SK-N-SH treated with all-trans-retinoic acid at 6 μM for 48 hours (cell line): ENCODE measurements at regions not wholly inside any gene's neighbourhood (a gene's known extent, or its start where the extent isn't known, plus 50 kb on each side); places are given as distances from the start of the nearest gene placed in this dataset.

Experiments used
- ATAC-seq: fragments of 200-7000 bp; cut with Tn5 transposase; 3 replicates; pipeline ENCODE4 v1.9.1; 2020; ENCODE audit warnings: mild to moderate bottlenecking, moderate library complexity
- ARNTL ChIP-seq: fragments of 450-650 bp; formaldehyde crosslinking; IDR thresholded peaks from 2 replicates; pipeline ENCODE4 v1.5.0; 2020; ENCODE audit warnings: low read depth, mild to moderate bottlenecking, moderate library complexity, borderline replicate concordance
- BACH2 ChIP-seq: fragments of 250-450 bp; sonication (Bioruptor Pico); IDR thresholded peaks from 2 replicates; pipeline ENCODE4 v1.9.0; 2021; ENCODE audit warnings: mild to moderate bottlenecking, borderline replicate concordance
- CREB5 ChIP-seq: fragments of 250-450 bp; sonication (Bioruptor Pico); IDR thresholded peaks from 2 replicates; pipeline ENCODE4 v1.5.1; 2020; ENCODE audit warnings: low read depth, mild to moderate bottlenecking, moderate library complexity
- CSDC2 ChIP-seq: fragments of 250-450 bp; sonication (Bioruptor Pico); IDR thresholded peaks from 2 replicates; pipeline ENCODE4 v1.5.0; 2020; ENCODE audit warnings: mild to moderate bottlenecking, moderate library complexity
- CSRNP3 ChIP-seq: fragments of 250-450 bp; sonication (Bioruptor Pico); IDR thresholded peaks from 2 replicates; pipeline ENCODE4 v1.5.1; 2021; ENCODE audit warnings: mild to moderate bottlenecking, moderate library complexity
- GLIS3 ChIP-seq: fragments of 250-450 bp; sonication (Bioruptor Pico); IDR thresholded peaks from 2 replicates; pipeline ENCODE4 v1.5.0; 2020; ENCODE audit warnings: mild to moderate bottlenecking, moderate library complexity
- ISL1 ChIP-seq: fragments of 250-450 bp; sonication (Bioruptor Pico); IDR thresholded peaks from 2 replicates; pipeline ENCODE4 v2.1.2; 2022; ENCODE audit warnings: mild to moderate bottlenecking, moderate library complexity
- OSR1 ChIP-seq: fragments of 250-450 bp; sonication (Bioruptor Pico); IDR thresholded peaks from 2 replicates; pipeline ENCODE4 v1.8.0; 2022; ENCODE audit warnings: moderate library complexity, mild to moderate bottlenecking, inconsistent platforms
- PATZ1 ChIP-seq: fragments of 250-450 bp; sonication (Bioruptor Pico); IDR thresholded peaks from 2 replicates; pipeline ENCODE4 v1.8.0; 2020; ENCODE audit warnings: mild to moderate bottlenecking, moderate library complexity, borderline replicate concordance
- PPARA ChIP-seq: fragments of 250-450 bp; sonication (Bioruptor Pico); IDR thresholded peaks from 2 replicates; pipeline ENCODE4 v1.5.0; 2020; ENCODE audit warnings: mild to moderate bottlenecking, borderline replicate concordance
- RARB ChIP-seq: fragments of 250-450 bp; sonication (Bioruptor Pico); IDR thresholded peaks from 2 replicates; pipeline ENCODE4 v1.8.0; 2021; ENCODE audit warnings: mild to moderate bottlenecking, moderate library complexity
- SNAI2 ChIP-seq: fragments of 250-450 bp; sonication (Bioruptor Pico); IDR thresholded peaks from 2 replicates; pipeline ENCODE4 v1.5.0; 2020; ENCODE audit warnings: mild to moderate bottlenecking, moderate library complexity
- TCF4 ChIP-seq: fragments of 250-450 bp; sonication (Bioruptor Pico); IDR thresholded peaks from 2 replicates; pipeline ENCODE4 v1.8.0; 2021; ENCODE audit warnings: mild to moderate bottlenecking, moderate library complexity, borderline replicate concordance
- TOX ChIP-seq: fragments of 250-450 bp; sonication (Bioruptor Pico); IDR thresholded peaks from 2 replicates; pipeline ENCODE4 v1.8.0; 2021; ENCODE audit warnings: mild to moderate bottlenecking, moderate library complexity, borderline replicate concordance
- ZC3H10 ChIP-seq: fragments of 250-450 bp; sonication (Bioruptor Pico); IDR thresholded peaks from 2 replicates; pipeline ENCODE4 v1.5.1; 2021; ENCODE audit warnings: mild to moderate bottlenecking, moderate library complexity
- ZFP3 ChIP-seq: fragments of 250-450 bp; sonication (Bioruptor Pico); IDR thresholded peaks from 2 replicates; pipeline ENCODE4 v1.5.0; 2020; ENCODE audit warnings: mild to moderate bottlenecking, moderate library complexity
- ZFP30 ChIP-seq: fragments of 450-650 bp; formaldehyde crosslinking; IDR thresholded peaks from 2 replicates; pipeline ENCODE4 v1.5.0; 2022; ENCODE audit warnings: mild to moderate bottlenecking, moderate library complexity
- ZNF565 ChIP-seq: fragments of 450-650 bp; formaldehyde crosslinking; conservative IDR thresholded peaks from 2 replicates; pipeline ENCODE4 v1.5.0; 2020; ENCODE audit warnings: low read depth, mild to moderate bottlenecking, moderate library complexity
- ZNF70 ChIP-seq: fragments of 450-650 bp; formaldehyde crosslinking; IDR thresholded peaks from 2 replicates; pipeline ENCODE4 v1.5.0; 2020; ENCODE audit warnings: mild to moderate bottlenecking, moderate library complexity
- ZNF8 ChIP-seq: fragments of 450-650 bp; formaldehyde crosslinking; IDR thresholded peaks from 2 replicates; pipeline ENCODE4 v1.5.0; 2020; ENCODE audit warnings: mild to moderate bottlenecking, moderate library complexity
- TF ChIP-seq, protein P1 (sequence below): fragments of 250-450 bp; sonication (Bioruptor Pico); IDR thresholded peaks from 2 replicates; pipeline ENCODE4 v1.5.0; 2020; ENCODE audit warnings: mild to moderate bottlenecking, moderate library complexity
- TF ChIP-seq, protein P2 (sequence below): fragments of 250-450 bp; sonication (Bioruptor Pico); IDR thresholded peaks from 2 replicates; pipeline ENCODE4 v1.8.0; 2021; ENCODE audit warnings: low read depth, mild to moderate bottlenecking, moderate library complexity, borderline replicate concordance

DNA sequence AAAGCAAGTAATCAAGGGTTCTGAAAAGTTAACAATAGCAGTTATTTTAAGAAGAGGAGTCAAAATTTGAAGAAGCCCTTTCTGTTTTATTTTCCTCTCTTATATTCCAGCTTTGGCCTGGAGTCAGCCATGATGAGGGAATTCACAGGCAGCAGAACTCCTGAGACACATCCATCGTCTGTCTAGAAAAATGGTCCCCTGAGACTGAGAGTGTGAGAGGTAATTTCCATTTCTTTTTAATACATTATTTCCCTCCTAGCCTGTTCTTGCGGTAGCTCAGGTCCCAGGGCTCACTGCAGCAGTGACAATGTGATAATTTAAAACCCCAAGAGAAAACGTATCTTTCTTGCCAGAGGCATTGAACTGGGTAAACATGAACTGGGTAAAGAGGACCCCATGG is 296.0 kb downstream of the SMOC2 start:
- ATAC-seq = no peak
- TF ChIP-seq PPARA = no peak
- no peak for TF ChIP-seq ARNTL
- TF ChIP-seq, protein P1, sequence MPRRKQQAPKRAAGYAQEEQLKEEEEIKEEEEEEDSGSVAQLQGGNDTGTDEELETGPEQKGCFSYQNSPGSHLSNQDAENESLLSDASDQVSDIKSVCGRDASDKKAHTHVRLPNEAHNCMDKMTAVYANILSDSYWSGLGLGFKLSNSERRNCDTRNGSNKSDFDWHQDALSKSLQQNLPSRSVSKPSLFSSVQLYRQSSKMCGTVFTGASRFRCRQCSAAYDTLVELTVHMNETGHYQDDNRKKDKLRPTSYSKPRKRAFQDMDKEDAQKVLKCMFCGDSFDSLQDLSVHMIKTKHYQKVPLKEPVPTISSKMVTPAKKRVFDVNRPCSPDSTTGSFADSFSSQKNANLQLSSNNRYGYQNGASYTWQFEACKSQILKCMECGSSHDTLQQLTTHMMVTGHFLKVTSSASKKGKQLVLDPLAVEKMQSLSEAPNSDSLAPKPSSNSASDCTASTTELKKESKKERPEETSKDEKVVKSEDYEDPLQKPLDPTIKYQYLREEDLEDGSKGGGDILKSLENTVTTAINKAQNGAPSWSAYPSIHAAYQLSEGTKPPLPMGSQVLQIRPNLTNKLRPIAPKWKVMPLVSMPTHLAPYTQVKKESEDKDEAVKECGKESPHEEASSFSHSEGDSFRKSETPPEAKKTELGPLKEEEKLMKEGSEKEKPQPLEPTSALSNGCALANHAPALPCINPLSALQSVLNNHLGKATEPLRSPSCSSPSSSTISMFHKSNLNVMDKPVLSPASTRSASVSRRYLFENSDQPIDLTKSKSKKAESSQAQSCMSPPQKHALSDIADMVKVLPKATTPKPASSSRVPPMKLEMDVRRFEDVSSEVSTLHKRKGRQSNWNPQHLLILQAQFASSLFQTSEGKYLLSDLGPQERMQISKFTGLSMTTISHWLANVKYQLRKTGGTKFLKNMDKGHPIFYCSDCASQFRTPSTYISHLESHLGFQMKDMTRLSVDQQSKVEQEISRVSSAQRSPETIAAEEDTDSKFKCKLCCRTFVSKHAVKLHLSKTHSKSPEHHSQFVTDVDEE (CRISPR knock-in tag) = no peak
- TF ChIP-seq ZNF8 (CRISPR knock-in tag) = no peak
- no peak for TF ChIP-seq TOX (CRISPR knock-in tag)
- TF ChIP-seq CSRNP3 = no peak
- TF ChIP-seq ZFP30 (CRISPR knock-in tag) = no peak
- no peak for TF ChIP-seq TCF4

DNA sequence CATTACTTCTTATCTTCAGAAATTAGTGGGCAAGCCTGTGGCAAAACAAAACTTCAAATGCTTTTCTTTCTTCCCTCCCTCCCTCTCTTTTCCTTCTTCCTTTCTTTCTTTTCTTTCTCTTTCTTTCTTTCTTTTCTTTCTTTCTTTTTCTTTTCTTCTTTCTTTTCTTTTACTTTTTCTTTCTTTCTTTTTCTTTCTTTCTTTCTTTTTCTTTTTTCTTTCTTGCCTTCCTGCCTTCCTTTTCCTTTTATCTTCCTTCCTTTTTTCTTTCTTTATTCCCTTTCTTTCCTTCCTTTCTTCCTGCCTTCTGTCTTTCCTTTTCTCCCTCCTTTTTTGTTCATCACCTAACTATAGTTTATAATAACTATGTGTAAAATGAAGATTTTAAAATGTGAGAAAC is 295.1 kb downstream of the SMOC2 start:
- no peak for ATAC-seq
- TF ChIP-seq ISL1 (CRISPR knock-in tag) = no peak
- TF ChIP-seq CSDC2 (CRISPR knock-in tag) = no peak
- no peak for TF ChIP-seq ZC3H10 (CRISPR knock-in tag)
- TF ChIP-seq, protein P2, sequence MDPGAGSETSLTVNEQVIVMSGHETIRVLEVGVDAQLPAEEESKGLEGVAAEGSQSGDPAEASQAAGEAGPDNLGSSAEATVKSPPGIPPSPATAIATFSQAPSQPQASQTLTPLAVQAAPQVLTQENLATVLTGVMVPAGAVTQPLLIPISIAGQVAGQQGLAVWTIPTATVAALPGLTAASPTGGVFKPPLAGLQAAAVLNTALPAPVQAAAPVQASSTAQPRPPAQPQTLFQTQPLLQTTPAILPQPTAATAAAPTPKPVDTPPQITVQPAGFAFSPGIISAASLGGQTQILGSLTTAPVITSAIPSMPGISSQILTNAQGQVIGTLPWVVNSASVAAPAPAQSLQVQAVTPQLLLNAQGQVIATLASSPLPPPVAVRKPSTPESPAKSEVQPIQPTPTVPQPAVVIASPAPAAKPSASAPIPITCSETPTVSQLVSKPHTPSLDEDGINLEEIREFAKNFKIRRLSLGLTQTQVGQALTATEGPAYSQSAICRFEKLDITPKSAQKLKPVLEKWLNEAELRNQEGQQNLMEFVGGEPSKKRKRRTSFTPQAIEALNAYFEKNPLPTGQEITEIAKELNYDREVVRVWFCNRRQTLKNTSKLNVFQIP = no peak
- TF ChIP-seq OSR1 = no peak

GRCh38 chr6:168735268-168735949 is 294.4 kb downstream of the SMOC2 start:
- ATAC-seq = no peak
- TF ChIP-seq CREB5 (CRISPR knock-in tag) = no peak
- TF ChIP-seq ZNF565 (CRISPR knock-in tag) = no peak
- no peak for TF ChIP-seq SNAI2 (CRISPR knock-in tag)
- TF ChIP-seq PPARA = no peak
- no peak for TF ChIP-seq BACH2 (CRISPR knock-in tag)
- no peak for TF ChIP-seq PATZ1 (CRISPR knock-in tag)
- TF ChIP-seq ZFP3 = no peak
- no peak for TF ChIP-seq ZC3H10 (CRISPR knock-in tag)
- no peak for TF ChIP-seq GLIS3 (CRISPR knock-in tag)
- TF ChIP-seq, protein P1 (CRISPR knock-in tag) = no peak
- TF ChIP-seq ISL1 (CRISPR knock-in tag) = no peak
- no peak for TF ChIP-seq ZNF8 (CRISPR knock-in tag)
- TF ChIP-seq TOX (CRISPR knock-in tag) = no peak
- no peak for TF ChIP-seq TCF4
- no peak for TF ChIP-seq ZFP30 (CRISPR knock-in tag)
- TF ChIP-seq ZNF70 (CRISPR knock-in tag) = no peak
- no peak for TF ChIP-seq CSRNP3
- TF ChIP-seq, protein P2 = no peak
- no peak for TF ChIP-seq RARB
- TF ChIP-seq, all 23 proteins: peak for 0
